ENCODE measurements at regions not wholly inside any gene's neighbourhood (a gene's known extent, or its start where the extent isn't known, plus 50 kb on each side); places are given as distances from the start of the nearest gene placed in this dataset.

- POLR2A ChIA-PET, result no interaction called here
- DNase-seq (ENCODE audit: low spot score), result no peak
- no peaks in the 10 kb centered on the region for H3K27me3 Mint-ChIP-seq (ENCODE audit: low read depth)
- H3K4me3 Mint-ChIP-seq, result no peak overlapping the region
- H3K27ac Mint-ChIP-seq, result no peak overlapping the region
- peaks cover 32% of the 10 kb centered on the region for H3K36me3 Mint-ChIP-seq
- ATAC-seq, result no peak
- peaks cover 50% of the 10 kb centered on the region for H3K9me3 Mint-ChIP-seq
- CTCF ChIA-PET, result no interaction called here
- TF ChIP-seq SMAD4 (CRISPR knock-in tag; IDR thresholded peaks at IDR 0.05) (no peak), ZBTB43 (CRISPR knock-in tag; IDR thresholded peaks at IDR 0.05) (no peak), AR (CRISPR knock-in tag; IDR thresholded peaks at IDR 0.05) (no peak), E2F1 (CRISPR knock-in tag; IDR thresholded peaks at IDR 0.05) (no peak), MXD4 (CRISPR knock-in tag; IDR thresholded peaks at IDR 0.05; ENCODE audit: borderline replicate concordance) (no peak), TCF7 (CRISPR knock-in tag; IDR thresholded peaks at IDR 0.05; ENCODE audit: low read depth) (no peak), ZNF425 (CRISPR knock-in tag; conservative IDR thresholded peaks at IDR 0.05) (no peak), SP1 (CRISPR knock-in tag; conservative IDR thresholded peaks at IDR 0.05) (no peak), FOXP4 (CRISPR knock-in tag; IDR thresholded peaks at IDR 0.05) (no peak), ATF6 (CRISPR knock-in tag; IDR thresholded peaks at IDR 0.05) (no peak), IRF2 (CRISPR knock-in tag; IDR thresholded peaks at IDR 0.05; ENCODE audit: borderline replicate concordance, low read depth) (no peak), ZNF317 (CRISPR knock-in tag; IDR thresholded peaks at IDR 0.05; ENCODE audit: borderline replicate concordance, low read depth) (no peak), ELF4 (CRISPR knock-in tag; IDR thresholded peaks at IDR 0.05; ENCODE audit: low read depth) (no peak), RELA (CRISPR knock-in tag; IDR thresholded peaks at IDR 0.05; ENCODE audit: borderline replicate concordance) (no peak), MAX (CRISPR knock-in tag; IDR thresholded peaks at IDR 0.05) (no peak), NR2C2 (CRISPR knock-in tag; IDR thresholded peaks at IDR 0.05) (no peak), TEAD1 (CRISPR knock-in tag; IDR thresholded peaks at IDR 0.05) (no peak)
- no peaks in the 10 kb centered on the region for H3K4me1 Mint-ChIP-seq
Observed at GRCh38 chr6:103277936-103278335, 1581.8 kb downstream of the HACE1 start.

Measured in WTC11 (cell line).